BE2C (cell line): ENCODE measurements at regions not wholly inside any gene's neighbourhood (a gene's known extent, or its start where the extent isn't known, plus 50 kb on each side); places are given as distances from the start of the nearest gene placed in this dataset.

Source experiments
- DNase-seq: peaks from one replicate; pipeline ENCODE4 v3.0.0-alpha.2; 2020
- H3K27me3 ChIP-seq: fragments of 250-450 bp; sonication (Bioruptor Pico); 2 replicates; pipeline ENCODE4 v1.5.1; 2020; ENCODE audit warnings: mild to moderate bottlenecking
- H3K36me3 ChIP-seq: fragments of 250-450 bp; sonication (Bioruptor Pico); 2 replicates; pipeline ENCODE4 v1.5.1; 2020; ENCODE audit warnings: mild to moderate bottlenecking
- H3K4me1 ChIP-seq: fragments of 250-450 bp; sonication (Bioruptor Pico); 2 replicates; pipeline ENCODE4 v1.5.1; 2020
- H3K4me3 ChIP-seq: 2 replicates; pipeline ENCODE4 v1.5.1; 2011; ENCODE audit warnings: low read depth, low read length
- H3K9me3 ChIP-seq: fragments of 250-450 bp; sonication (Bioruptor Pico); 2 replicates; pipeline ENCODE4 v1.5.1; 2020
- TF ChIP-seq, protein P1 (sequence below): IDR thresholded peaks from 2 replicates; pipeline ENCODE4 v1.5.1; 2012; ENCODE audit warnings: mild to moderate bottlenecking, low read depth, low read length

GRCh38 chr1:81032973-81033425 is 767.7 kb upstream of the ADGRL2 start:
- no peak for DNase-seq
- Histone ChIP-seq H3K27me3 (no peaks in the 10 kb centered on the region), H3K4me1 (no peaks in the 10 kb centered on the region), H3K36me3 (no peaks in the 10 kb centered on the region), H3K4me3 (no peak overlapping the region), H3K9me3 (no peaks in the 10 kb centered on the region)
- TF ChIP-seq, protein P1, sequence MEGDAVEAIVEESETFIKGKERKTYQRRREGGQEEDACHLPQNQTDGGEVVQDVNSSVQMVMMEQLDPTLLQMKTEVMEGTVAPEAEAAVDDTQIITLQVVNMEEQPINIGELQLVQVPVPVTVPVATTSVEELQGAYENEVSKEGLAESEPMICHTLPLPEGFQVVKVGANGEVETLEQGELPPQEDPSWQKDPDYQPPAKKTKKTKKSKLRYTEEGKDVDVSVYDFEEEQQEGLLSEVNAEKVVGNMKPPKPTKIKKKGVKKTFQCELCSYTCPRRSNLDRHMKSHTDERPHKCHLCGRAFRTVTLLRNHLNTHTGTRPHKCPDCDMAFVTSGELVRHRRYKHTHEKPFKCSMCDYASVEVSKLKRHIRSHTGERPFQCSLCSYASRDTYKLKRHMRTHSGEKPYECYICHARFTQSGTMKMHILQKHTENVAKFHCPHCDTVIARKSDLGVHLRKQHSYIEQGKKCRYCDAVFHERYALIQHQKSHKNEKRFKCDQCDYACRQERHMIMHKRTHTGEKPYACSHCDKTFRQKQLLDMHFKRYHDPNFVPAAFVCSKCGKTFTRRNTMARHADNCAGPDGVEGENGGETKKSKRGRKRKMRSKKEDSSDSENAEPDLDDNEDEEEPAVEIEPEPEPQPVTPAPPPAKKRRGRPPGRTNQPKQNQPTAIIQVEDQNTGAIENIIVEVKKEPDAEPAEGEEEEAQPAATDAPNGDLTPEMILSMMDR = no peak

DNA sequence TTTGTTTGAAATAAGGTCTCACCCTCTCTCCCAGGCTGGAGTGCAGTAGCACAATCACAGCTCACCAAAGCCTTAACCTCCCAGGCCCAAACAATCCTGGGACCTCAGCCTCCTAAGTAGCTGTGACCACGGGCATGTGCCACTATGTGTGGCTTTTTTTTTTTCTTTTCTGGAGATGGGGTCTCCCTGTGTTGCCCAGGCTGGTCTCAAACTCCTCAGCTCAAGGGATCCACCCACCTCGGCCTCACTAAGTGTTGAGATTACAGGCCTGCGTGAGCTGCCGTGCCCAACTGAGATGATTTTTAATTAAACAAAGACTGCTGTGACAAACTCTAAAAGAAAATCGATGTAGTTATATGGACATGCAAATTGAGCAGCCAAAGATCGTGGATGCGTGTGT is 768.4 kb upstream of the ADGRL2 start:
- TF ChIP-seq, protein P1 = no peak
- no peak overlapping the region for H3K4me3 ChIP-seq
- no peak for DNase-seq
- H3K9me3 ChIP-seq = no peaks in the 10 kb centered on the region
- H3K36me3 ChIP-seq = no peaks in the 10 kb centered on the region
- H3K4me1 ChIP-seq = no peaks in the 10 kb centered on the region
- no peaks in the 10 kb centered on the region for H3K27me3 ChIP-seq

DNA sequence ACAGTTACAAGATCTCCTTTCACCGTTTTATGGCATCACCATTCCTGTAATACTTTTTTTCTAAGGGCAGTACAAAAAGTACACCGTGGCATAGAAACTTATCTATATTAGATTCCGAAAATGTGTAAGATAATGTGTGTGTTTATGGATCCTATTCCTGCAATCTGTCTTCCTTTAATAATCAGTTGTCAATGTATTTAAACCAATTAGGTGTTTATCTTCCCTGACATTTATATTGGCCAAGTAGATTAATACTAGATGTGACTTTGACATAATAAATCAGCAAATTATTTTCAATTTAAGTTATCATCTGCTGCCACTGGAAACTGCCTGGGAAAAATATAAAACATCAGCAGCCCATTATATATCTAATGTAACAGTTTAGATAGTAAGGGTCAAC is 770.3 kb upstream of the ADGRL2 start:
- TF ChIP-seq, protein P1 = no peak
- Histone ChIP-seq H3K36me3 (no peaks in the 10 kb centered on the region), H3K9me3 (no peaks in the 10 kb centered on the region), H3K4me3 (no peak overlapping the region), H3K27me3 (no peaks in the 10 kb centered on the region), H3K4me1 (no peaks in the 10 kb centered on the region)
- DNase-seq = no peak

GRCh38 chr1:81029266-81029665 is 771.5 kb upstream of the ADGRL2 start:
- Histone ChIP-seq H3K36me3 (no peaks in the 10 kb centered on the region), H3K9me3 (no peaks in the 10 kb centered on the region), H3K4me3 (no peak overlapping the region), H3K4me1 (no peaks in the 10 kb centered on the region), H3K27me3 (no peaks in the 10 kb centered on the region)
- TF ChIP-seq, protein P1 = no peak
- no peak for DNase-seq

GRCh38 chr1:81023187-81023724 is 777.5 kb upstream of the ADGRL2 start:
- Histone ChIP-seq H3K4me3 (no peak overlapping the region), H3K9me3 (no peaks in the 10 kb centered on the region), H3K27me3 (no peaks in the 10 kb centered on the region), H3K4me1 (no peaks in the 10 kb centered on the region), H3K36me3 (no peaks in the 10 kb centered on the region)
- DNase-seq = no peak
- TF ChIP-seq, protein P1 = no peak

DNA sequence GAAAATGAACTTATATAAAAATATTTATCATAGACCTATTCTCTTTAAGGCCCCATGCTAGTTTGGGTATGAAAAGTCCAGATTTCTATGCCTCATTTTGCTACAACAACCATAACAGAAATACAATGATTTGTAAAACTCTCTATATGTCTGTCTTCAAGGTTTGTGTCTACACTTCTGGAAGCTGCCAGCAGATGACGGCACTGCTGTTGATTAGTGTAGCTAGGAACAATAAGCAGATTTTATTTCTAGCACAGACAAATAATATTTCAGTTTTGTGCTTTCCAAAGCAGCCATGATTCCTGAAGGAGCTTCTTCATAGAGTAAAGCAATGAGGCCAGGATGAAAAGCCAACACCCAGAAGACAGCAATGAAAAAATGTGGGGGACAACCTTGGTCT is 779.6 kb upstream of the ADGRL2 start:
- Histone ChIP-seq H3K36me3 (no peaks in the 10 kb centered on the region), H3K9me3 (no peaks in the 10 kb centered on the region), H3K4me3 (no peak overlapping the region), H3K4me1 (no peaks in the 10 kb centered on the region), H3K27me3 (no peaks in the 10 kb centered on the region)
- TF ChIP-seq, protein P1 = no peak
- DNase-seq = no peak
